ENCODE measurements at regions not wholly inside any gene's neighbourhood (a gene's known extent, or its start where the extent isn't known, plus 50 kb on each side); places are given as distances from the start of the nearest gene placed in this dataset.

DNA sequence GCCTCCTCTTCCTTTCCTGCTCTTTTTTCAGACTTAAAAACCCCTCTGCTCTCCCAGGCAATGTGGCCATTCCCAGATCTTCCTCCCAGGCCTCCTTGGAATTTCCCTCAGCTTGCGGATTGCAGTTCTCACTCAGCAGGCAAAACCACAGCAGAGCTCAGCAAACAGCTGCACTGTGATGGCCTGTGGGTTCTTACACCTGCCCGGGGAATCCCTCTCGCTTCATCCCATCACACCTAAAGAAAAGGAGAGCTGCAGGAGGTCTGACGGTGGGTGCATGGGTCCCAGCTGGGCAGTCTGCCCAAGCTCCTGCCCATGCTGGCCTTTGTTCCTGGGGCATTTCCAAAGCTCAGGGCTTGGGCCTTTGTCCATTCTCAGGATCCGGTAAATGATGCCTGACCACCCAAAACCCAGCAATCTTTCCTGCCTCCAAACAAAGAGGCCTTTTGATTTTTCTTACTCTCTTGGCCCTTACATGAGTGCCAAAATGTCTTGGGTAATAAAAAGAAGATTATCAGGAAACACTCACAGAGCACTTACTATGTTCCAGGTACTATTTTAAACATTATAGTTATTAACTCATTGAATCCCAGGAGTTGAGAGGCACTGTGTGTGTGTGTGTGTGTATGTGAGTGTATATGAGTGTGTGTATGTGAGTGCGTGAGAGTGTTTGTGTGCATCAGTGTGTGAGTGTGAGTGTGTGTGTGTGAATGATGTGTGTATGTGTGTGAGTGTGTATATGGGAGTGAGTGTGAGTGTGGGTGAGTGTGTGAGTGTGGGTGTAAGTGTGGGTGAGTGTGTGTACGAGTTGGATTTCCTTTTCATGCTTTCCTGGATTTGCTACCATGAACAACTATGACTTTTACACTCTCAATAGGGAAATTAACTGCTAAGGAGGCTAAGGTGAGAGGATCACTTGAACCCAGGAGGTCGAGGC lies 64.5 kb upstream of the PODXL start:
- ChIA-PET POLR2A (ENCODE audit: unreplicated experiment) (no interaction called here), CTCF (no interaction called here)
- peaks cover 36% of the 10 kb centered on the region for H3K4me1 ChIP-seq (ENCODE audit: insufficient read depth, low read length)
- no peak overlapping the region for H3K27ac ChIP-seq (ENCODE audit: low read length)
- no peaks in the 10 kb centered on the region for H3K27me3 ChIP-seq (ENCODE audit: low read length)
- no peak overlapping the region for H3K4me3 ChIP-seq (ENCODE audit: low read length)
- no peaks in the 10 kb centered on the region for H3K9me3 ChIP-seq (ENCODE audit: low read length)
- DNase-seq (no peak), ATAC-seq (no peak)
- H3F3A ChIP-seq (ENCODE audit: low read length, unreplicated experiment) = no peaks in the 10 kb centered on the region
- no peak overlapping the region for H2AFZ ChIP-seq (ENCODE audit: low read length)
- no peaks in the 10 kb centered on the region for H3K36me3 ChIP-seq (ENCODE audit: low read depth, low read length)
- H3K9me2 ChIP-seq (replicated peaks; ENCODE audit: low read length) = no peaks in the 10 kb centered on the region
- no peaks in the 10 kb centered on the region for H4K20me1 ChIP-seq (ENCODE audit: low read length)
- H3K79me2 ChIP-seq (ENCODE audit: low read length) = no peaks in the 10 kb centered on the region
- TF ChIP-seq EZH2 (IDR thresholded peaks at IDR 0.05; ENCODE audit: low read length, unreplicated experiment) = no peak
- TF ChIP-seq, protein P1, sequence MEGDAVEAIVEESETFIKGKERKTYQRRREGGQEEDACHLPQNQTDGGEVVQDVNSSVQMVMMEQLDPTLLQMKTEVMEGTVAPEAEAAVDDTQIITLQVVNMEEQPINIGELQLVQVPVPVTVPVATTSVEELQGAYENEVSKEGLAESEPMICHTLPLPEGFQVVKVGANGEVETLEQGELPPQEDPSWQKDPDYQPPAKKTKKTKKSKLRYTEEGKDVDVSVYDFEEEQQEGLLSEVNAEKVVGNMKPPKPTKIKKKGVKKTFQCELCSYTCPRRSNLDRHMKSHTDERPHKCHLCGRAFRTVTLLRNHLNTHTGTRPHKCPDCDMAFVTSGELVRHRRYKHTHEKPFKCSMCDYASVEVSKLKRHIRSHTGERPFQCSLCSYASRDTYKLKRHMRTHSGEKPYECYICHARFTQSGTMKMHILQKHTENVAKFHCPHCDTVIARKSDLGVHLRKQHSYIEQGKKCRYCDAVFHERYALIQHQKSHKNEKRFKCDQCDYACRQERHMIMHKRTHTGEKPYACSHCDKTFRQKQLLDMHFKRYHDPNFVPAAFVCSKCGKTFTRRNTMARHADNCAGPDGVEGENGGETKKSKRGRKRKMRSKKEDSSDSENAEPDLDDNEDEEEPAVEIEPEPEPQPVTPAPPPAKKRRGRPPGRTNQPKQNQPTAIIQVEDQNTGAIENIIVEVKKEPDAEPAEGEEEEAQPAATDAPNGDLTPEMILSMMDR (conservative IDR thresholded peaks at IDR 0.05; ENCODE audit: low read depth, low read length) = no peak
- no peak for TF ChIP-seq EZH2phosphoT487 (IDR thresholded peaks at IDR 0.05; ENCODE audit: borderline replicate concordance, low read length)
- BruUV-seq (replicated peaks) = no TSS peak
- intact Hi-C loops (cut with micrococcal nuclease) = no loop called here
- H3K4me2 ChIP-seq (ENCODE audit: low read length) = no peak overlapping the region
- H3K9ac ChIP-seq (ENCODE audit: low read length) = no peak overlapping the region

DNA sequence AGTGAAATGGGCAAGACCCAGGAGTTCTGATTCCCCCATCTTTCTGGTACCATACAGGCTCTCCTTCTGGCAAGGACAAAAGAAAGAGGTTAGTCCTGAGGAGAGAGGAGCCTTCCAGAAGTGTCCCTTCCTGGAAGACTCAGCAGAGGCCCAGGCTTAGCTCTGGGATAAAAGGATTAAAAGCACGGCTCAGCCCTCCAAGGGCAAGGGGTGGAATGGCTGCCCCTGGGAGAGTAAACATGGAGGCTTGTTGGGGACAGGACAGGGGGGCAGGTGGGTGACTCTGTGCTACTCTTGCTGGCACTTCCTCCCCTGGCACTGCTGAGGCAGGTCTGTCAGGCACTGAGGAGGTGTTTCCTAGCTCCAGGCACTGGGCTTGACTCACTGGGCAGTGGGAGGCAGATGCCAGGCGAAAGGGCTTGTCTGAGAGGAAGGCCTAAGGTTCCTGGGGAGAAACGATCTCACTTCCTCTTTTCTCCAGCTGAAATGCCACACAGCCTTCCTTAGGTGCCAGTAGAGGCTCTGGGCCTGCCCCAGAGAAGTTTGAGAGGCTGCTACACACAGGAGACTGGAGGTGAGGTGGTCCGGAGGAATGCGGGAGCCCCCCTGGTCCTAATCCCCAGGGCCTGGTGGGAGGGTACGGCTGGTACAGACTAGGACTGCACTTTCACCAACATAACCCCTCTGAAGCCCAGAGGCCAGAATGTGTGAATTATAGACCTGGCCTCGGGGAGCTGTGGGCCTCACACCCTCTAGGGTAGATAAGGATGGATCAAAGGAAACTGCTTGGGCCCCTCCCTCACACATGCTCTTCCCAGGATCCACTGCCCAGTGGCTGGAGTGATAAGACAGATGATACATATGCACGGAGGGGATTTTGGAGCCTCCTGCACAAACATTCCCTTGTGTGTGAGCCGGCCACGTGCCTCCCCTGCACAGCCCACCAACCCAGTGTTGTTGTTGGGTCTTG lies 63.2 kb upstream of the PODXL start:
- H4K20me1 ChIP-seq (ENCODE audit: low read length) = no peaks in the 10 kb centered on the region
- no peak overlapping the region; the same call in 1 of the 2 replicates for H2AFZ ChIP-seq (ENCODE audit: low read length)
- H3K4me3 ChIP-seq (ENCODE audit: low read length) = no peak overlapping the region
- no peak overlapping the region for H3K4me2 ChIP-seq (ENCODE audit: low read length)
- peaks cover 23% of the 10 kb centered on the region for H3K4me1 ChIP-seq (ENCODE audit: insufficient read depth, low read length)
- CTCF ChIA-PET = no interaction called here
- H3K9me2 ChIP-seq (replicated peaks; ENCODE audit: low read length) = no peaks in the 10 kb centered on the region
- no peak overlapping the region; the same call in 1 of the 2 replicates for H3K9ac ChIP-seq (ENCODE audit: low read length)
- ATAC-seq (peak; percentile 40), DNase-seq (peak; percentile 50)
- H3K9me3 ChIP-seq (ENCODE audit: low read length) = no peaks in the 10 kb centered on the region
- H3K79me2 ChIP-seq (ENCODE audit: low read length) = no peaks in the 10 kb centered on the region
- H3K36me3 ChIP-seq (ENCODE audit: low read depth, low read length) = no peaks in the 10 kb centered on the region
- no peaks in the 10 kb centered on the region for H3K27me3 ChIP-seq (ENCODE audit: low read length)
- H3K27ac ChIP-seq (ENCODE audit: low read length) = peak overlapping the region; percentile 29; the same call in 1 of the 2 replicates
- POLR2A ChIA-PET (ENCODE audit: unreplicated experiment) = no interaction called here
- BruUV-seq (replicated peaks) = no TSS peak
- intact Hi-C loops (cut with micrococcal nuclease) = no loop called here
- TF ChIP-seq, protein P1 (conservative IDR thresholded peaks at IDR 0.05; ENCODE audit: low read depth, low read length) = no peak
- TF ChIP-seq EZH2phosphoT487 (IDR thresholded peaks at IDR 0.05; ENCODE audit: borderline replicate concordance, low read length) (no peak), EZH2 (IDR thresholded peaks at IDR 0.05; ENCODE audit: low read length, unreplicated experiment) (no peak)
- H3F3A ChIP-seq (ENCODE audit: low read length, unreplicated experiment) = no peaks in the 10 kb centered on the region
